ENCODE measurements at regions not wholly inside any gene's neighbourhood (a gene's known extent, or its start where the extent isn't known, plus 50 kb on each side); places are given as distances from the start of the nearest gene placed in this dataset.

- Histone ChIP-seq H3K36me3 (ENCODE audit: low read depth, low read length) (no peaks in the 10 kb centered on the region), H2AFZ (ENCODE audit: low read length) (no peak overlapping the region), H3F3A (ENCODE audit: low read length, unreplicated experiment) (no peaks in the 10 kb centered on the region), H3K4me1 (ENCODE audit: insufficient read depth, low read length) (no peaks in the 10 kb centered on the region), H4K20me1 (ENCODE audit: low read length) (no peaks in the 10 kb centered on the region), H3K27ac (ENCODE audit: low read length) (no peak overlapping the region), H3K79me2 (ENCODE audit: low read length) (no peaks in the 10 kb centered on the region), H3K4me3 (ENCODE audit: low read length) (no peak overlapping the region), H3K4me2 (ENCODE audit: low read length) (no peak overlapping the region), H3K9ac (ENCODE audit: low read length) (no peak overlapping the region), H3K9me3 (ENCODE audit: low read length) (no peaks in the 10 kb centered on the region), H3K27me3 (ENCODE audit: low read length) (no peaks in the 10 kb centered on the region), H3K9me2 (replicated peaks; ENCODE audit: low read length) (no peaks in the 10 kb centered on the region)
- CTCF ChIA-PET = no interaction called here
- POLR2A ChIA-PET (ENCODE audit: unreplicated experiment) = no interaction called here
- DNase-seq = no peak
- intact Hi-C loops (cut with micrococcal nuclease) = no loop called here
- no peak for ATAC-seq
- BruUV-seq (replicated peaks) = no TSS peak
- no peak for TF ChIP-seq CTCF (conservative IDR thresholded peaks at IDR 0.05; ENCODE audit: low read depth, low read length)
Observed at GRCh38 chrX:96611619-96612362, 72.9 kb upstream of the DIAPH2 start.

- ATAC-seq (no peak), DNase-seq (no peak)
- H3K27me3 ChIP-seq (ENCODE audit: low read length) = no peaks in the 10 kb centered on the region
- H3K4me1 ChIP-seq (ENCODE audit: insufficient read depth, low read length) = no peaks in the 10 kb centered on the region
- H3K36me3 ChIP-seq (ENCODE audit: low read depth, low read length) = no peaks in the 10 kb centered on the region
- ChIA-PET CTCF (no interaction called here), POLR2A (ENCODE audit: unreplicated experiment) (no interaction called here)
- no peak overlapping the region for H3K4me2 ChIP-seq (ENCODE audit: low read length)
- no peak overlapping the region for H2AFZ ChIP-seq (ENCODE audit: low read length)
- TF ChIP-seq EZH2 (IDR thresholded peaks at IDR 0.05; ENCODE audit: low read length, unreplicated experiment) (no peak), EZH2phosphoT487 (IDR thresholded peaks at IDR 0.05; ENCODE audit: borderline replicate concordance, low read length) (no peak), CTCF (conservative IDR thresholded peaks at IDR 0.05; ENCODE audit: low read depth, low read length) (no peak)
- H3K9ac ChIP-seq (ENCODE audit: low read length) = no peak overlapping the region
- no peaks in the 10 kb centered on the region for H3K9me2 ChIP-seq (replicated peaks; ENCODE audit: low read length)
- H3F3A ChIP-seq (ENCODE audit: low read length, unreplicated experiment) = no peaks in the 10 kb centered on the region
- H4K20me1 ChIP-seq (ENCODE audit: low read length) = no peaks in the 10 kb centered on the region
- H3K27ac ChIP-seq (ENCODE audit: low read length) = no peak overlapping the region
- H3K79me2 ChIP-seq (ENCODE audit: low read length) = no peaks in the 10 kb centered on the region
- no peak overlapping the region for H3K4me3 ChIP-seq (ENCODE audit: low read length)
- no TSS peak for BruUV-seq (replicated peaks)
- intact Hi-C loops (cut with micrococcal nuclease) = no loop called here
- H3K9me3 ChIP-seq (ENCODE audit: low read length) = no peaks in the 10 kb centered on the region
Observed at GRCh38 chrX:96615448-96615847, 69.2 kb upstream of the DIAPH2 start.

- H3F3A ChIP-seq (ENCODE audit: low read length, unreplicated experiment) = no peaks in the 10 kb centered on the region
- peak; percentile 16 for DNase-seq
- no peaks in the 10 kb centered on the region for H3K4me1 ChIP-seq (ENCODE audit: insufficient read depth, low read length)
- no peak overlapping the region for H3K4me3 ChIP-seq (ENCODE audit: low read length)
- no TSS peak for BruUV-seq (replicated peaks)
- no peaks in the 10 kb centered on the region for H3K27me3 ChIP-seq (ENCODE audit: low read length)
- no peak overlapping the region for H3K9ac ChIP-seq (ENCODE audit: low read length)
- no peak overlapping the region for H3K27ac ChIP-seq (ENCODE audit: low read length)
- no peaks in the 10 kb centered on the region for H3K9me2 ChIP-seq (replicated peaks; ENCODE audit: low read length)
- CTCF ChIA-PET = no interaction called here
- H3K9me3 ChIP-seq (ENCODE audit: low read length) = no peaks in the 10 kb centered on the region
- no peaks in the 10 kb centered on the region for H4K20me1 ChIP-seq (ENCODE audit: low read length)
- no peak overlapping the region for H2AFZ ChIP-seq (ENCODE audit: low read length)
- no peaks in the 10 kb centered on the region for H3K36me3 ChIP-seq (ENCODE audit: low read depth, low read length)
- intact Hi-C loops (cut with micrococcal nuclease) = no loop called here
- no peak for ATAC-seq
- no peaks in the 10 kb centered on the region for H3K79me2 ChIP-seq (ENCODE audit: low read length)
- no peak overlapping the region for H3K4me2 ChIP-seq (ENCODE audit: low read length)
- TF ChIP-seq CTCF (conservative IDR thresholded peaks at IDR 0.05; ENCODE audit: low read depth, low read length) = no peak
- TF ChIP-seq EZH2phosphoT487 (IDR thresholded peaks at IDR 0.05; ENCODE audit: borderline replicate concordance, low read length) = no peak
- TF ChIP-seq EZH2 (IDR thresholded peaks at IDR 0.05; ENCODE audit: low read length, unreplicated experiment) = no peak
- POLR2A ChIA-PET (ENCODE audit: unreplicated experiment) = no interaction called here
Observed at GRCh38 chrX:96619588-96619987, 65.1 kb upstream of the DIAPH2 start.
